CD4-positive, alpha-beta memory T cell (primary cell): ENCODE measurements at regions not wholly inside any gene's neighbourhood (a gene's known extent, or its start where the extent isn't known, plus 50 kb on each side); places are given as distances from the start of the nearest gene placed in this dataset.
A peak's percentile ranks its signal among the peaks of the same experiment; 100 is the strongest.
"Not testable (repeated sequence)": the region's sequence is repeated elsewhere in the genome, so short reads cannot be mapped to it uniquely, and the experiment has no call there.

Experiments used
- CTCF ChIA-PET: fragments of 350-600 bp; sonication (Branson Sonifier 250); formaldehyde crosslinking; loops from one replicate; lab custom pipeline; 2021; ENCODE audit warnings: inconsistent platforms; ENCODE audit not compliant: partially characterized antibody; lab: Charles Lee
- POLR2A ChIA-PET: fragments of 350-600 bp; sonication (Branson Sonifier 250); formaldehyde crosslinking; loops from one replicate; lab custom pipeline; 2021; ENCODE audit not compliant: partially characterized antibody; lab: Charles Lee
- DNase-seq, 5 donors: peaks; one replicate each; pipeline versions ENCODE4 v3.0.0 to v3.0.0-alpha.2; 2020 to 2022; ENCODE audit warnings: mixed read lengths in 1 of 5
- H3K27ac ChIP-seq: one replicate; pipeline ENCODE4 v1.7.0; 2013; ENCODE audit warnings: low read depth, low read length
- H3K27me3 ChIP-seq: 2 replicates; pipeline ENCODE4 v1.7.0; 2013; ENCODE audit warnings: mild to moderate bottlenecking, low read length, moderate library complexity; ENCODE audit not compliant: insufficient read depth
- H3K36me3 ChIP-seq: 2 replicates; pipeline ENCODE4 v1.7.0; 2013; ENCODE audit warnings: mild to moderate bottlenecking, low read length, moderate library complexity; ENCODE audit not compliant: insufficient read depth
- H3K4me1 ChIP-seq: 2 replicates; pipeline ENCODE4 v1.7.0; 2013; ENCODE audit warnings: mild to moderate bottlenecking, low read length, moderate library complexity; ENCODE audit not compliant: insufficient read depth
- H3K4me3 ChIP-seq, 2 donors: one replicate each; pipeline ENCODE4 v1.7.0; 2013; ENCODE audit warnings: low read length in 2 of 2, mild to moderate bottlenecking in 1 of 2
- H3K9me3 ChIP-seq, 2 donors: one replicate each; pipeline ENCODE4 v1.7.0; 2013; ENCODE audit warnings: low read length in 2 of 2, control low read depth in 1 of 2; ENCODE audit not compliant: control insufficient read depth in 1 of 2
- H3K27ac Mint-ChIP-seq, 7 donors: one replicate each; pipeline ENCODE4 v1.8.0; 2020 to 2021; ENCODE audit warnings: mixed read lengths in 7 of 7, mild to moderate bottlenecking in 6 of 7, inconsistent platforms in 3 of 7, moderate library complexity in 3 of 7
- H3K27me3 Mint-ChIP-seq, 2 donors: one replicate each; pipeline ENCODE4 v1.8.0; 2020 to 2021; ENCODE audit warnings: mixed read lengths in 2 of 2
- H3K36me3 Mint-ChIP-seq, 2 donors: one replicate each; pipeline ENCODE4 v1.8.0; 2020 to 2021; ENCODE audit warnings: mixed read lengths in 2 of 2, inconsistent platforms in 1 of 2, mild to moderate bottlenecking in 1 of 2
- H3K4me1 Mint-ChIP-seq, 4 donors: one replicate each; pipeline ENCODE4 v1.8.0; 2020 to 2021; ENCODE audit warnings: mixed read lengths in 4 of 4, mild to moderate bottlenecking in 1 of 4
- H3K4me3 Mint-ChIP-seq, 8 donors: one replicate each; pipeline ENCODE4 v1.8.0; 2020 to 2021; ENCODE audit warnings: mixed read lengths in 8 of 8, mild to moderate bottlenecking in 7 of 8, moderate library complexity in 6 of 8, inconsistent platforms in 3 of 8
- H3K9me3 Mint-ChIP-seq, 8 donors: one replicate each; pipeline ENCODE4 v1.8.0; 2020 to 2021; ENCODE audit warnings: mixed read lengths in 8 of 8, mild to moderate bottlenecking in 5 of 8, inconsistent platforms in 3 of 8, moderate library complexity in 1 of 8
- intact Hi-C: fragments of 100-400 bp; cut with micrococcal nuclease; formaldehyde crosslinking; loops from one replicate; pipeline ENCODE4 v1.15.1; 2023

DNA sequence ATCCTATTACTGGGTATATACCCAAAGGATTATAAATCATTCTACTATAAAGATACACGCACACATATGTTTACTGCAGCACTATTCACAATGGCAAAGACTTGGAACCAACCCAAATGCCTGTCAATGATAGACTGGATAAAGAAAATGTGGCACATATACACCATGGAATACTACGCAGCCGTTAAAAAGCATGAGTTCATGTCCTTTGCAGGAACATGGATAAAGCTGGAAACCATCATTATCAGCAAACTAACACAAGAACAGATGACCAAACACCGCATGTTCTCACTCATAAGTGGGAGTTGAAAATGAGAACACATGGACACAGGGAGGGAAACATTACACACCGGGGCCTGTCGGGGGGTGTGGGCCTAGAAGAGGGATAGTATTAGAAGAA, 307.4 kb upstream of the TBX18 start:
- CTCF ChIA-PET, H3K27me3 Mint-ChIP-seq, H3K27me3 ChIP-seq, H3K4me3 Mint-ChIP-seq, intact Hi-C loops, H3K27ac ChIP-seq, H3K9me3 ChIP-seq, H3K4me3 ChIP-seq, POLR2A ChIA-PET, H3K4me1 ChIP-seq, H3K27ac Mint-ChIP-seq, H3K4me1 Mint-ChIP-seq, H3K36me3 Mint-ChIP-seq, H3K36me3 ChIP-seq, DNase-seq: not testable (repeated sequence)
- peaks cover 0 to 13% (median 6%) of the 10 kb centered on the region in 8 donors for H3K9me3 Mint-ChIP-seq

DNA sequence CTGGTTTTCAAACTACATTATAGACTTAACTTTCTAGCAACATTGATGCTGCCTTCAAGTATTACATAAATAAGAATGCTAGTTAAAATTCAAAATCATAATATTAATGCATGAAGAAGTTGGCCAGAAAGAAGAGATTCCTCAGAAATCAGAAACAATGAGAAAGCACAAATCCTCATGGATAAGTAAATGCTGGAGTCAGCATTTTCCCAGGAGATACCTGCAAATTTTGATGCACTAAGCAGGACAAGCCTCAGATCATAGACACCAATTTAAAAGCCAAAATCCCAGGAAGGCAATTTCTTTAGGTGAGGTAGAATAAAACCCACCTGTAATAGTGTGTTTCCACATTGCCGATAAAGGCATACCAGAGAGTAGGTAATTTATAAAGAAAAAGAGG, 305.2 kb upstream of the TBX18 start:
- no peak overlapping the region for H3K27ac ChIP-seq
- Mint-ChIP-seq H3K27ac (no peak overlapping the region), H3K36me3 (no peaks in the 10 kb centered on the region), H3K9me3 (peaks cover 0 to 13% (median 5%) of the 10 kb centered on the region in 8 donors), H3K27me3 (peaks cover 0 to 2% of the 10 kb centered on the region in 2 donors), H3K4me3 (peak overlapping the region in 1 of 8 donors; percentile 29), H3K4me1 (no peaks in the 10 kb centered on the region)
- no peaks in the 10 kb centered on the region for H3K27me3 ChIP-seq
- no peaks in the 10 kb centered on the region for H3K36me3 ChIP-seq
- no peaks in the 10 kb centered on the region for H3K9me3 ChIP-seq
- ChIA-PET CTCF (no interaction called here), POLR2A (no interaction called here)
- no peak for DNase-seq
- intact Hi-C loops: no loop called here
- H3K4me3 ChIP-seq: no peak overlapping the region
- H3K4me1 ChIP-seq: no peaks in the 10 kb centered on the region

DNA sequence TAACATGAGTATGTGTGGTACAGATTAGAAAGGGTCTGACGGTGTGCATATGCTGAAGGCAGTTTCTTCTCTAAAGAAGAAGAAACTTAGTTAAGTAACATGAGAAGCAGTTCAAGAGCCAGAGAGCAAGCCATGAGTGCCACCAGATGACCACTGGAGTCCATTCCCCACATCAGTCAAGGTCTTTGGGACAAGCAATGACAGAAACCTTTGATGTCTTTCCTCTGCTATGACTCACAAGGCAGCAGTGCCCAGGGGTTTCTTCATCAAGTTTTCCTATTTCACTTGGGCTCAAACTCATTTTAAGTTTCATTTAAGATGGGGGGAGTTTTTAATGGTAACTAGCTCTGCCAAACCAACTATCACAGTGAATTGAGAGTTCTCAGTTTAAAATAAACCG, 303.8 kb upstream of the TBX18 start:
- Mint-ChIP-seq H3K27me3 (peaks cover 0 to 2% of the 10 kb centered on the region in 2 donors), H3K36me3 (no peaks in the 10 kb centered on the region), H3K27ac (no peak overlapping the region), H3K4me1 (no peaks in the 10 kb centered on the region), H3K4me3 (no peak overlapping the region), H3K9me3 (peaks cover 0 to 14% (median 4%) of the 10 kb centered on the region in 8 donors)
- ChIA-PET POLR2A (no interaction called here), CTCF (no interaction called here)
- intact Hi-C loops: no loop called here
- H3K4me3 ChIP-seq: no peak overlapping the region
- no peaks in the 10 kb centered on the region for H3K36me3 ChIP-seq
- H3K27me3 ChIP-seq: no peaks in the 10 kb centered on the region
- no peak for DNase-seq
- no peak overlapping the region for H3K27ac ChIP-seq
- H3K4me1 ChIP-seq: no peaks in the 10 kb centered on the region
- H3K9me3 ChIP-seq: no peaks in the 10 kb centered on the region

DNA sequence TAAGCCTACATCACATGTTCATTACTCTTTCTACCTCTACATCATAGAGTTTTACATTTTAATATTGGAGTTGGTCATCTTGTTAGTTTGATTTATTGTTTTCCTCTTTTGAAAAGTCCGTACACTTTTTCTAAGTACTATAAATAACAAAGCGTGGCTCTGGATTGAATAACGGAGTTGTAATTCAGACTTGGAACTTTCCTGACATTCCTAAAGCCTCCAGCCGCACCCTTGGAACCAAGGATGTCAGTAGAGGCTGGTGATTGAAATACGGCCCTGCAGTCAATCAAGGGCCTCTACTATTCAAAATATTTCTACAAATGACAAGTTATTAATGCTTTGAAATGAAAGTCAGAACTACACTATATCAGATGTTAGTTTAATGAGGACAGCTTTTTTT, 301.9 kb upstream of the TBX18 start:
- Mint-ChIP-seq H3K4me3 (no peak overlapping the region), H3K27ac (no peak overlapping the region), H3K9me3 (peaks cover 0 to 10% (median 3%) of the 10 kb centered on the region in 8 donors), H3K36me3 (no peaks in the 10 kb centered on the region), H3K4me1 (no peaks in the 10 kb centered on the region), H3K27me3 (peaks cover 0 to 2% of the 10 kb centered on the region in 2 donors)
- POLR2A ChIA-PET: no interaction called here
- H3K4me1 ChIP-seq: no peaks in the 10 kb centered on the region
- intact Hi-C loops: no loop called here
- H3K9me3 ChIP-seq: no peaks in the 10 kb centered on the region
- no peaks in the 10 kb centered on the region for H3K27me3 ChIP-seq
- no peak overlapping the region for H3K27ac ChIP-seq
- no peak for DNase-seq
- CTCF ChIA-PET: no interaction called here
- H3K36me3 ChIP-seq: no peaks in the 10 kb centered on the region
- H3K4me3 ChIP-seq: no peak overlapping the region

GRCh38 chr6:85065831-85066230, 301.4 kb upstream of the TBX18 start:
- Histone ChIP-seq H3K27me3 (no peaks in the 10 kb centered on the region), H3K27ac (no peak overlapping the region), H3K9me3 (no peaks in the 10 kb centered on the region), H3K36me3 (no peaks in the 10 kb centered on the region), H3K4me3 (no peak overlapping the region), H3K4me1 (no peaks in the 10 kb centered on the region)
- Mint-ChIP-seq H3K4me3 (no peak overlapping the region), H3K36me3 (no peaks in the 10 kb centered on the region), H3K9me3 (peaks cover 0 to 9% (median 3%) of the 10 kb centered on the region in 8 donors), H3K27ac (no peak overlapping the region), H3K4me1 (no peaks in the 10 kb centered on the region), H3K27me3 (peaks cover 0 to 2% of the 10 kb centered on the region in 2 donors)
- no peak for DNase-seq
- intact Hi-C loops: no loop called here
- ChIA-PET CTCF (no interaction called here), POLR2A (no interaction called here)

- H3K36me3 Mint-ChIP-seq: no peaks in the 10 kb centered on the region
- ChIA-PET CTCF (no interaction called here), POLR2A (no interaction called here)
- peaks cover 0 to 2% of the 10 kb centered on the region in 2 donors for H3K27me3 Mint-ChIP-seq
- Histone ChIP-seq H3K36me3 (no peaks in the 10 kb centered on the region), H3K27me3 (no peaks in the 10 kb centered on the region), H3K27ac (no peak overlapping the region), H3K4me3 (no peak overlapping the region), H3K9me3 (no peaks in the 10 kb centered on the region), H3K4me1 (no peaks in the 10 kb centered on the region)
- DNase-seq: no peak
- no peaks in the 10 kb centered on the region for H3K4me1 Mint-ChIP-seq
- H3K27ac Mint-ChIP-seq: no peak overlapping the region
- H3K4me3 Mint-ChIP-seq: no peak overlapping the region
- intact Hi-C loops: no loop called here
- peaks cover 0 to 5% (median 0%) of the 10 kb centered on the region in 8 donors for H3K9me3 Mint-ChIP-seq
Observed at GRCh38 chr6:85063611-85064010, 299.2 kb upstream of the TBX18 start.

DNA sequence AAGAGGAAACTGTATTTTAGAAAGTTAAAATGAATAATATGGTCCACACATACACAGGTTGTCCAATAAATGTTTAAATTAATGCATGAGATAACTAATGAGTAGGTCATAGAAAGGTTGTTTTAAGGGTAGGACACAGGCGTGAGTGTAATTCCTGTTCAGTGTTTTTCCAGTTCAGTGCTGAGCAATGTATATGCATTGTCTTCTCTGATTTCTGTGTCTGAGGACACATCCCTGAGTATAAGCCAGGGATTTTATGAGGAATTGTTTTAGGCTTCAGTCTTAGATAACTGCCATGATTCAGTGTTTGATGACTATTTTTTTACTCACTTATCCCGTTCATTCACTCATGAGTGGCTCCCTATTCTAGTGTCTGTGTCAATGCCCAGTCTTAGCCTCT, 298.5 kb upstream of the TBX18 start:
- no peaks in the 10 kb centered on the region for H3K27me3 Mint-ChIP-seq
- CTCF ChIA-PET: no interaction called here

DNA sequence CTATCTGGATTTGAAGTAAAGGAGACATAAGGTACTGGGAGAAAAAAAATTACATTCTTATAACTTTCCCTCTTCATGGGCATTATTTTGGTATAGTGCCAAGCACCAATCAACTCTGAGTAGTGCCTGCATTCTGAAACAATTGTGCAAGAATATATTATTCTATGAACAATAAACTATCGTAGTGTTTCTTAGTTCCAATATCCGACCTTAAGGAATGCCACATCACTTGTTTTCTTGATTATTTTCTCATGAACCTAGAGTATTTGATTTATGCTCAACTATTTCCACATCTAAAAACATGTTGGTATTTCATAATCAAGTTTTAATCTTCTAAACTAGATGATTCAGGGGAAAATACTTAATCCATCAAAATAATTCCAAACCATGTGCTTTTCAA, 294.4 kb upstream of the TBX18 start:
- Mint-ChIP-seq H3K4me3 (no peak overlapping the region), H3K36me3 (no peaks in the 10 kb centered on the region), H3K27ac (no peak overlapping the region), H3K4me1 (no peaks in the 10 kb centered on the region), H3K9me3 (peaks cover 0 to 5% (median 0%) of the 10 kb centered on the region in 8 donors), H3K27me3 (no peaks in the 10 kb centered on the region)
- H3K36me3 ChIP-seq: no peaks in the 10 kb centered on the region
- CTCF ChIA-PET: no interaction called here
- no peaks in the 10 kb centered on the region for H3K4me1 ChIP-seq
- H3K27me3 ChIP-seq: no peaks in the 10 kb centered on the region
- no peak for DNase-seq
- POLR2A ChIA-PET: no interaction called here
- H3K27ac ChIP-seq: no peak overlapping the region
- intact Hi-C loops: no loop called here
- H3K9me3 ChIP-seq: no peaks in the 10 kb centered on the region
- H3K4me3 ChIP-seq: no peak overlapping the region

More for the DNA sequence above, 298.5 kb upstream of the TBX18 start:
- Histone ChIP-seq H3K27me3 (no peaks in the 10 kb centered on the region), H3K9me3 (no peaks in the 10 kb centered on the region), H3K4me3 (no peak overlapping the region), H3K27ac (no peak overlapping the region), H3K36me3 (no peaks in the 10 kb centered on the region), H3K4me1 (no peaks in the 10 kb centered on the region)
- no peak for DNase-seq
- peaks cover 0 to 5% (median 0%) of the 10 kb centered on the region in 8 donors for H3K9me3 Mint-ChIP-seq
- H3K27ac Mint-ChIP-seq: no peak overlapping the region
- H3K4me3 Mint-ChIP-seq: no peak overlapping the region
- no peaks in the 10 kb centered on the region for H3K36me3 Mint-ChIP-seq
- no peaks in the 10 kb centered on the region for H3K4me1 Mint-ChIP-seq
- intact Hi-C loops: no loop called here
- POLR2A ChIA-PET: no interaction called here
